ENCODE measurements at regions not wholly inside any gene's neighbourhood (a gene's known extent, or its start where the extent isn't known, plus 50 kb on each side); places are given as distances from the start of the nearest gene placed in this dataset.

- DNase-seq = no peak
- H3K27me3 ChIP-seq (ENCODE audit: insufficient read depth, low read depth) = no peaks in the 10 kb centered on the region
- H3K79me2 ChIP-seq (ENCODE audit: low read depth) = no peaks in the 10 kb centered on the region
- TF ChIP-seq EZH2 (IDR thresholded peaks at IDR 0.05; ENCODE audit: low read depth) = no peak
- TF ChIP-seq CTCF (conservative IDR thresholded peaks at IDR 0.05) = no peak
- intact Hi-C loops (cut with micrococcal nuclease; ENCODE audit: unreplicated experiment) = no loop called here
- no peaks in the 10 kb centered on the region for H3K4me1 ChIP-seq (replicated peaks; ENCODE audit: insufficient read depth)
- no peak overlapping the region for H3K4me3 ChIP-seq
- BruUV-seq (replicated peaks) = no TSS peak
- no peak overlapping the region for H3K27ac ChIP-seq
- no peaks in the 10 kb centered on the region for H4K20me1 ChIP-seq (ENCODE audit: insufficient read depth)
- no peaks in the 10 kb centered on the region for H3K9me2 ChIP-seq (ENCODE audit: insufficient read depth)
- no peaks in the 10 kb centered on the region for H3K9me3 ChIP-seq (ENCODE audit: insufficient read depth, low read depth)
- H3F3A ChIP-seq (ENCODE audit: insufficient read depth, low read depth) = no peaks in the 10 kb centered on the region
- no peak overlapping the region for H3K4me2 ChIP-seq
- H2AFZ ChIP-seq = no peak overlapping the region
- ChIA-PET POLR2A (ENCODE audit: unreplicated experiment) (no interaction called here), CTCF (no interaction called here)
- no peaks in the 10 kb centered on the region for H3K36me3 ChIP-seq (ENCODE audit: low read depth)
Measured at GRCh38 chr2:147521936-147522335, 322.9 kb upstream of the ACVR2A start.

- BruUV-seq (replicated peaks) = no TSS peak
- no peaks in the 10 kb centered on the region for H3K36me3 ChIP-seq (ENCODE audit: low read depth)
- H3K79me2 ChIP-seq (ENCODE audit: low read depth) = no peaks in the 10 kb centered on the region
- H3K4me1 ChIP-seq (replicated peaks; ENCODE audit: insufficient read depth) = no peaks in the 10 kb centered on the region
- H3K9me2 ChIP-seq (ENCODE audit: insufficient read depth) = no peaks in the 10 kb centered on the region
- H4K20me1 ChIP-seq (ENCODE audit: insufficient read depth) = no peaks in the 10 kb centered on the region
- H3K27ac ChIP-seq = no peak overlapping the region
- DNase-seq = no peak
- H3K9me3 ChIP-seq (ENCODE audit: insufficient read depth, low read depth) = no peaks in the 10 kb centered on the region
- no peak overlapping the region for H3K4me2 ChIP-seq
- TF ChIP-seq EZH2 (IDR thresholded peaks at IDR 0.05; ENCODE audit: low read depth) (no peak), CTCF (conservative IDR thresholded peaks at IDR 0.05) (no peak)
- no peak overlapping the region for H2AFZ ChIP-seq
- intact Hi-C loops (cut with micrococcal nuclease; ENCODE audit: unreplicated experiment) = no loop called here
- CTCF ChIA-PET = no interaction called here
- no peaks in the 10 kb centered on the region for H3K27me3 ChIP-seq (ENCODE audit: insufficient read depth, low read depth)
- no peaks in the 10 kb centered on the region for H3F3A ChIP-seq (ENCODE audit: insufficient read depth, low read depth)
- no peak overlapping the region for H3K4me3 ChIP-seq
- POLR2A ChIA-PET (ENCODE audit: unreplicated experiment) = no interaction called here
Measured at GRCh38 chr2:147520817-147521216, 324.0 kb upstream of the ACVR2A start.

- no peaks in the 10 kb centered on the region for H3K4me1 ChIP-seq (replicated peaks; ENCODE audit: insufficient read depth)
- H3K27ac ChIP-seq = no peak overlapping the region
- H3K4me2 ChIP-seq = no peak overlapping the region
- no peaks in the 10 kb centered on the region for H3F3A ChIP-seq (ENCODE audit: insufficient read depth, low read depth)
- no TSS peak for BruUV-seq (replicated peaks)
- no peak overlapping the region for H3K4me3 ChIP-seq
- H2AFZ ChIP-seq = no peak overlapping the region
- intact Hi-C loops (cut with micrococcal nuclease; ENCODE audit: unreplicated experiment) = no loop called here
- no peaks in the 10 kb centered on the region for H3K79me2 ChIP-seq (ENCODE audit: low read depth)
- no peaks in the 10 kb centered on the region for H3K9me2 ChIP-seq (ENCODE audit: insufficient read depth)
- no peaks in the 10 kb centered on the region for H3K36me3 ChIP-seq (ENCODE audit: low read depth)
- DNase-seq = no peak
- H4K20me1 ChIP-seq (ENCODE audit: insufficient read depth) = no peaks in the 10 kb centered on the region
- no peak for TF ChIP-seq EZH2 (IDR thresholded peaks at IDR 0.05; ENCODE audit: low read depth)
- TF ChIP-seq CTCF (conservative IDR thresholded peaks at IDR 0.05) = no peak
- H3K9me3 ChIP-seq (ENCODE audit: insufficient read depth, low read depth) = no peaks in the 10 kb centered on the region
- ChIA-PET CTCF (no interaction called here), POLR2A (ENCODE audit: unreplicated experiment) (no interaction called here)
- no peaks in the 10 kb centered on the region for H3K27me3 ChIP-seq (ENCODE audit: insufficient read depth, low read depth)
Measured at GRCh38 chr2:147519178-147519577, 325.7 kb upstream of the ACVR2A start.
